ENCODE measurements at regions not wholly inside any gene's neighbourhood (a gene's known extent, or its start where the extent isn't known, plus 50 kb on each side); places are given as distances from the start of the nearest gene placed in this dataset.

GRCh38 chr13:68697551-68697950 lies 1410.1 kb upstream of the ATXN8OS start:
- Histone ChIP-seq H3K4me3 (ENCODE audit: low read depth, low read length) (no peak overlapping the region), H3K27me3 (ENCODE audit: control insufficient read depth, insufficient read depth, low read length) (no peaks in the 10 kb centered on the region), H3K36me3 (ENCODE audit: control insufficient read depth, insufficient read depth, low read length) (no peaks in the 10 kb centered on the region)
- TF ChIP-seq CTCF (IDR thresholded peaks at IDR 0.05; ENCODE audit: insufficient read depth, low read length, poor library complexity, severe bottlenecking), result no peak
- DNase-seq (ENCODE audit: low read depth), result peak; percentile 1

DNA sequence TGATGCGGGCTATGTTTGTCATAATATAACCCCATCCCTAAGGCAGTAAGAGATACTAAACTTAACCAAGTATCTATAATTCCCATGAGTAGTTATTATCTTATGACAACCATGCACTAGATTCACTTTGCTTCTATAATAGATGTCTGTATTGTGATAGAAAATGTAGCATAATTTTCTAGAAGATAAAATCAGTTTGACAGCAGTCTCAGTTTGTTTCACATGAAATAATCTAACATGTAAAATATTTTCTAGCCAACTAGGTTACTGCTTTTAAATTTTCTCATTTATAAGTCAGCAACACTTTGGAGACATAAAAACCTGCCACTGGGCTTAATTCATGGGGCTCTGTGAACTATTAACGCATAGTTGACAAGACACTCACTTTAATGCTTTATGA lies 1410.7 kb upstream of the ATXN8OS start:
- no peak for DNase-seq (ENCODE audit: low read depth)
- Histone ChIP-seq H3K27me3 (ENCODE audit: control insufficient read depth, insufficient read depth, low read length) (no peaks in the 10 kb centered on the region), H3K36me3 (ENCODE audit: control insufficient read depth, insufficient read depth, low read length) (no peaks in the 10 kb centered on the region), H3K4me3 (ENCODE audit: low read depth, low read length) (no peak overlapping the region)
- no peak for TF ChIP-seq CTCF (IDR thresholded peaks at IDR 0.05; ENCODE audit: insufficient read depth, low read length, poor library complexity, severe bottlenecking)

- H3K4me3 ChIP-seq (ENCODE audit: low read depth, low read length), result no peak overlapping the region
- no peaks in the 10 kb centered on the region for H3K36me3 ChIP-seq (ENCODE audit: control insufficient read depth, insufficient read depth, low read length)
- DNase-seq (ENCODE audit: low read depth), result no peak
- H3K27me3 ChIP-seq (ENCODE audit: control insufficient read depth, insufficient read depth, low read length), result no peaks in the 10 kb centered on the region
- TF ChIP-seq CTCF (IDR thresholded peaks at IDR 0.05; ENCODE audit: insufficient read depth, low read length, poor library complexity, severe bottlenecking), result no peak
Observed at GRCh38 chr13:68692049-68692448, 1415.6 kb upstream of the ATXN8OS start.

DNA sequence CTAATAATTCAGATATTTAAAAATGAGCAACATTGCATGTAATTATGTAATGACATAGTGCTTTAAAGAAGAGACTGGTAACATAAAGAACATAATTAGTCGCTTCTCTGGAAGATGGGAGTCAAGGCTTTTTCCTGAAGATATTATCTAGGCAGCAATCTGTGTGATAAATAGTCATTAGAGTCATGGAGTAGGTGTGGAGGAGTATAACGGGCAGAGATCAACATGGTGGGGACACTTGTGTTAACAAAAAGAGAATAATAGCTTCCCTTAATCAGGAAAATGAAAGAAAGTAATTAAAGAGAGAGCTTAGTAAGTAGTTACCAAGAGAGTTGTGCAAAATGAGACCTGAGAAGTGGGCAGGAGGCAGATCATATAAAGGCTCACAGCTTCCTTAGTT lies 1417.1 kb upstream of the ATXN8OS start:
- no peak for DNase-seq (ENCODE audit: low read depth)
- Histone ChIP-seq H3K36me3 (ENCODE audit: control insufficient read depth, insufficient read depth, low read length) (no peaks in the 10 kb centered on the region), H3K4me3 (ENCODE audit: low read depth, low read length) (no peak overlapping the region), H3K27me3 (ENCODE audit: control insufficient read depth, insufficient read depth, low read length) (no peaks in the 10 kb centered on the region)
- TF ChIP-seq CTCF (IDR thresholded peaks at IDR 0.05; ENCODE audit: insufficient read depth, low read length, poor library complexity, severe bottlenecking), result no peak

GRCh38 chr13:68676513-68677115 lies 1431.0 kb upstream of the ATXN8OS start:
- no peaks in the 10 kb centered on the region for H3K27me3 ChIP-seq (ENCODE audit: control insufficient read depth, insufficient read depth, low read length)
- no peak overlapping the region for H3K4me3 ChIP-seq (ENCODE audit: low read depth, low read length)
- no peak for TF ChIP-seq CTCF (IDR thresholded peaks at IDR 0.05; ENCODE audit: insufficient read depth, low read length, poor library complexity, severe bottlenecking)
- DNase-seq (ENCODE audit: low read depth), result no peak
- no peaks in the 10 kb centered on the region for H3K36me3 ChIP-seq (ENCODE audit: control insufficient read depth, insufficient read depth, low read length)

GRCh38 chr13:68675209-68675608 lies 1432.4 kb upstream of the ATXN8OS start:
- no peak for TF ChIP-seq CTCF (IDR thresholded peaks at IDR 0.05; ENCODE audit: insufficient read depth, low read length, poor library complexity, severe bottlenecking)
- Histone ChIP-seq H3K27me3 (ENCODE audit: control insufficient read depth, insufficient read depth, low read length) (no peaks in the 10 kb centered on the region), H3K36me3 (ENCODE audit: control insufficient read depth, insufficient read depth, low read length) (no peaks in the 10 kb centered on the region), H3K4me3 (ENCODE audit: low read depth, low read length) (no peak overlapping the region)
- DNase-seq (ENCODE audit: low read depth), result no peak
